ENCODE measurements at regions not wholly inside any gene's neighbourhood (a gene's known extent, or its start where the extent isn't known, plus 50 kb on each side); places are given as distances from the start of the nearest gene placed in this dataset.

DNA sequence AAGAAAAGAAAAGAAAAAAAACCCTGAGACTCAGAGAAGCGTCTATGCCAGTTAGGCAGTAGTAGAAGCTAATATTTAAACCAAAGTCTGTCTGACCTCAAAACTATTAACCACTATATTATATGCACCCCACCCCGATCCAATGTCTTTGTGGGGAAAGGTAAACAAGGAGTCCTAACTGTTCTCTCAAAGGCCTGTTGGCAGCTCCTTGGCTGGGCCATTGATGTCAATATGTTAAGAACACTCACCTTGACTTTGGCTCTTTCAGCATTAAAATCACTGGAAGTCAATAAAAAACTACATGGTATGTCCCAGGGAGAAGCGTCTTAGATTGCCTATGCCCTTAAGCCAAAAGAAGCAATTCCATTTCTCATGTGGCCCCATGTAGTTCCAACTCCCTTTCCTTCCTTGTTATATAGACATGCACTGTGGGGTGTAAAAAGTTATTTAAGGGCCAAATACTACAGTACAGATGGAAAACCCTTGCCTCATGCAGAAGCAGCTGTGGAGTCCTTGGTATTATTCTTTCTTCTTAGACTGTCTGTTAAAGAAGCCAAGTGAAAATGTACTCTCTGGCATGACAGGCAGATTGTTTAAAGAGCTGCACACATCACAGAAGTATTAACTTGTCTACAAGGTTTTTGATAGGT is 308.6 kb upstream of the RPS23 start:
- FAIRE-seq (no peak), DNase-seq (ENCODE audit: low spot score) (no peak), ATAC-seq (no peak)
- Histone ChIP-seq H3K27ac (ENCODE audit: extremely low read length, insufficient read depth, low read length) (no peak overlapping the region), H3K79me2 (ENCODE audit: insufficient read depth, low read length) (no peaks in the 10 kb centered on the region), H3K4me2 (ENCODE audit: low read depth, low read length) (no peak overlapping the region), H3K9ac (ENCODE audit: insufficient read depth, low read depth, low read length) (no peak overlapping the region), H4K20me1 (ENCODE audit: insufficient read depth, low read length) (no peaks in the 10 kb centered on the region), H3K9me3 (ENCODE audit: low read length) (peaks cover 27% of the 10 kb centered on the region), H3K4me3 (replicated peaks in 1 of 3; ENCODE audit: insufficient read depth in 1 of 3, low read depth in 2 of 3, low read length in 3 of 3) (no peak overlapping the region), H3K27me3 (ENCODE audit: control insufficient read depth in 1 of 2, insufficient read depth in 2 of 2, low read length in 2 of 2) (no peaks in the 10 kb centered on the region; a peak in 1 of 5 replicates), H3K4me1 (ENCODE audit: insufficient read depth, low read length) (peaks cover 25% of the 10 kb centered on the region), H2AFZ (ENCODE audit: low read length) (no peak overlapping the region), H3K36me3 (replicated peaks in 1 of 2; ENCODE audit: control insufficient read depth in 1 of 2, insufficient read depth in 2 of 2, low read length in 2 of 2) (no peaks in the 10 kb centered on the region)
- BruUV-seq (replicated peaks) = no TSS peak
- TF ChIP-seq PRMT3 (CRISPR knock-in tag; IDR thresholded peaks at IDR 0.05; ENCODE audit: borderline replicate concordance, low read depth) = no peak
- TF ChIP-seq ZNF441 (CRISPR knock-in tag; IDR thresholded peaks at IDR 0.05; ENCODE audit: borderline replicate concordance) = no peak
- TF ChIP-seq MED8 (CRISPR knock-in tag; IDR thresholded peaks at IDR 0.05; ENCODE audit: insufficient replicate concordance) = no peak
- TF ChIP-seq RARG (CRISPR knock-in tag; IDR thresholded peaks at IDR 0.05; ENCODE audit: low read depth) = no peak
- ChIA-PET POLR2A (no interaction called here), CTCF (ENCODE audit: low intra/inter-chr PET ratio, low total read pairs) (no interaction called here)
- intact Hi-C loops (cut with micrococcal nuclease; ENCODE audit: unreplicated experiment) (no loop called here), in situ Hi-C loops (cut with HindIII; ENCODE audit: extremely low pct_ligation_motif_present, low pct_unique_long_range_greater_than_20kb) (no loop called here)
- WGBS (ENCODE audit: low lambda C conversion rate) = 53% methylated on average over 3 of the region's 3 CpGs

DNA sequence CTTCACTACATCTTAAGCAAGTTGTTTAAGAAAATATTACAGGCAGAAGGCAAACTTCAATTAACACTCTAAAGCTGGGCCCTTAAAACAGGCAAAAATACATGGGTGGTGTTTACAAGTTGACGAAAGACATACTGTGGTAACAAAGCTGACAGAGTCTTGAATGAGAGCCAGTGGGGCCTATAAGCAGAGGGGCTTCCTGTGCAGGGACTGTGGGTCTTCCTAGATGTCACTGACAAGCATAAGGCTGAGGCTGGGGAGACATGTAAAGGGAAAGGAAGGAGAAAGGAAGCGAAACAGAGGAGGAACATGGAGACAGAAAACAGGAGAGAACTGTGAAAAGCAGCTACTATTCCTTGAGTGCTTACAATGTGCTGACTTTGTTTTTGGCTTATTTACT is 308.0 kb upstream of the RPS23 start:
- no peak for DNase-seq (ENCODE audit: low spot score)
- TF ChIP-seq, protein P1, sequence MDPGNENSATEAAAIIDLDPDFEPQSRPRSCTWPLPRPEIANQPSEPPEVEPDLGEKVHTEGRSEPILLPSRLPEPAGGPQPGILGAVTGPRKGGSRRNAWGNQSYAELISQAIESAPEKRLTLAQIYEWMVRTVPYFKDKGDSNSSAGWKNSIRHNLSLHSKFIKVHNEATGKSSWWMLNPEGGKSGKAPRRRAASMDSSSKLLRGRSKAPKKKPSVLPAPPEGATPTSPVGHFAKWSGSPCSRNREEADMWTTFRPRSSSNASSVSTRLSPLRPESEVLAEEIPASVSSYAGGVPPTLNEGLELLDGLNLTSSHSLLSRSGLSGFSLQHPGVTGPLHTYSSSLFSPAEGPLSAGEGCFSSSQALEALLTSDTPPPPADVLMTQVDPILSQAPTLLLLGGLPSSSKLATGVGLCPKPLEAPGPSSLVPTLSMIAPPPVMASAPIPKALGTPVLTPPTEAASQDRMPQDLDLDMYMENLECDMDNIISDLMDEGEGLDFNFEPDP (CRISPR knock-in tag; conservative IDR thresholded peaks at IDR 0.05) = no peak
- no peak for TF ChIP-seq RARG (CRISPR knock-in tag; IDR thresholded peaks at IDR 0.05; ENCODE audit: low read depth)
- TF ChIP-seq, protein P2, sequence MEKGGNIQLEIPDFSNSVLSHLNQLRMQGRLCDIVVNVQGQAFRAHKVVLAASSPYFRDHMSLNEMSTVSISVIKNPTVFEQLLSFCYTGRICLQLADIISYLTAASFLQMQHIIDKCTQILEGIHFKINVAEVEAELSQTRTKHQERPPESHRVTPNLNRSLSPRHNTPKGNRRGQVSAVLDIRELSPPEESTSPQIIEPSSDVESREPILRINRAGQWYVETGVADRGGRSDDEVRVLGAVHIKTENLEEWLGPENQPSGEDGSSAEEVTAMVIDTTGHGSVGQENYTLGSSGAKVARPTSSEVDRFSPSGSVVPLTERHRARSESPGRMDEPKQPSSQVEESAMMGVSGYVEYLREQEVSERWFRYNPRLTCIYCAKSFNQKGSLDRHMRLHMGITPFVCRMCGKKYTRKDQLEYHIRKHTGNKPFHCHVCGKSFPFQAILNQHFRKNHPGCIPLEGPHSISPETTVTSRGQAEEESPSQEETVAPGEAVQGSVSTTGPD (CRISPR knock-in tag; IDR thresholded peaks at IDR 0.05) = no peak
- TF ChIP-seq ZNF225 (CRISPR knock-in tag; IDR thresholded peaks at IDR 0.05) = no peak
- no peak for TF ChIP-seq ZC3H4 (CRISPR knock-in tag; IDR thresholded peaks at IDR 0.05; ENCODE audit: borderline replicate concordance)
- no peak for TF ChIP-seq ZFP62 (CRISPR knock-in tag; IDR thresholded peaks at IDR 0.05)
- TF ChIP-seq ZNF335 (CRISPR knock-in tag; IDR thresholded peaks at IDR 0.05) = no peak
- TF ChIP-seq, protein P3, sequence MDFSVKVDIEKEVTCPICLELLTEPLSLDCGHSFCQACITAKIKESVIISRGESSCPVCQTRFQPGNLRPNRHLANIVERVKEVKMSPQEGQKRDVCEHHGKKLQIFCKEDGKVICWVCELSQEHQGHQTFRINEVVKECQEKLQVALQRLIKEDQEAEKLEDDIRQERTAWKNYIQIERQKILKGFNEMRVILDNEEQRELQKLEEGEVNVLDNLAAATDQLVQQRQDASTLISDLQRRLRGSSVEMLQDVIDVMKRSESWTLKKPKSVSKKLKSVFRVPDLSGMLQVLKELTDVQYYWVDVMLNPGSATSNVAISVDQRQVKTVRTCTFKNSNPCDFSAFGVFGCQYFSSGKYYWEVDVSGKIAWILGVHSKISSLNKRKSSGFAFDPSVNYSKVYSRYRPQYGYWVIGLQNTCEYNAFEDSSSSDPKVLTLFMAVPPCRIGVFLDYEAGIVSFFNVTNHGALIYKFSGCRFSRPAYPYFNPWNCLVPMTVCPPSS (IDR thresholded peaks at IDR 0.05) = no peak
- H3K4me2 ChIP-seq (ENCODE audit: low read depth, low read length) = no peak overlapping the region
- H3K79me2 ChIP-seq (ENCODE audit: insufficient read depth, low read length) = no peaks in the 10 kb centered on the region
- H2AFZ ChIP-seq (ENCODE audit: low read length) = peak overlapping the region; percentile 70
- no peaks in the 10 kb centered on the region for H4K20me1 ChIP-seq (ENCODE audit: insufficient read depth, low read length)
- ATAC-seq = no peak
- no TSS peak for BruUV-seq (replicated peaks)
- H3K36me3 ChIP-seq (replicated peaks in 1 of 2; ENCODE audit: control insufficient read depth in 1 of 2, insufficient read depth in 2 of 2, low read length in 2 of 2) = no peaks in the 10 kb centered on the region
- ChIA-PET POLR2A (no interaction called here), CTCF (ENCODE audit: low intra/inter-chr PET ratio, low total read pairs) (no interaction called here)
- in situ Hi-C loops (cut with HindIII; ENCODE audit: extremely low pct_ligation_motif_present, low pct_unique_long_range_greater_than_20kb) (no loop called here), intact Hi-C loops (cut with micrococcal nuclease; ENCODE audit: unreplicated experiment) (no loop called here)
- H3K9ac ChIP-seq (ENCODE audit: insufficient read depth, low read depth, low read length) = no peak overlapping the region
- no peak for FAIRE-seq
- H3K4me3 ChIP-seq (replicated peaks in 1 of 3; ENCODE audit: insufficient read depth in 1 of 3, low read depth in 2 of 3, low read length in 3 of 3) = no peak overlapping the region
- H3K9me3 ChIP-seq (ENCODE audit: low read length) = peaks cover 27% of the 10 kb centered on the region
- H3K4me1 ChIP-seq (ENCODE audit: insufficient read depth, low read length) = peaks cover 25% of the 10 kb centered on the region
- 50% methylated on average over 2 of the region's 2 CpGs for WGBS (ENCODE audit: low lambda C conversion rate)
- no peak overlapping the region for H3K27ac ChIP-seq (ENCODE audit: extremely low read length, insufficient read depth, low read length)
- H3K27me3 ChIP-seq (ENCODE audit: control insufficient read depth in 1 of 2, insufficient read depth in 2 of 2, low read length in 2 of 2) = no peaks in the 10 kb centered on the region; a peak in 1 of 5 replicates

Measured in HepG2 (cell line).